KBM-7 (cell line): ENCODE measurements at regions not wholly inside any gene's neighbourhood (a gene's known extent, or its start where the extent isn't known, plus 50 kb on each side); places are given as distances from the start of the nearest gene placed in this dataset.
A peak's percentile ranks its signal among the peaks of the same experiment; 100 is the strongest.
"Not testable (repeated sequence)": the region's sequence is repeated elsewhere in the genome, so short reads cannot be mapped to it uniquely, and the experiment has no call there.

Experiments
- DNase-seq: peaks from one replicate; pipeline ENCODE4 v3.0.0-alpha.2; 2015
- in situ Hi-C: fragments of 300-500 bp; cut with MboI; formaldehyde crosslinking; loops from 2 replicates; pipeline ENCODE4 v1.14.3; 2020; ENCODE audit warnings: low sequenced_read_pairs, low pct_unique_long_range_greater_than_20kb, mixed read lengths

DNA sequence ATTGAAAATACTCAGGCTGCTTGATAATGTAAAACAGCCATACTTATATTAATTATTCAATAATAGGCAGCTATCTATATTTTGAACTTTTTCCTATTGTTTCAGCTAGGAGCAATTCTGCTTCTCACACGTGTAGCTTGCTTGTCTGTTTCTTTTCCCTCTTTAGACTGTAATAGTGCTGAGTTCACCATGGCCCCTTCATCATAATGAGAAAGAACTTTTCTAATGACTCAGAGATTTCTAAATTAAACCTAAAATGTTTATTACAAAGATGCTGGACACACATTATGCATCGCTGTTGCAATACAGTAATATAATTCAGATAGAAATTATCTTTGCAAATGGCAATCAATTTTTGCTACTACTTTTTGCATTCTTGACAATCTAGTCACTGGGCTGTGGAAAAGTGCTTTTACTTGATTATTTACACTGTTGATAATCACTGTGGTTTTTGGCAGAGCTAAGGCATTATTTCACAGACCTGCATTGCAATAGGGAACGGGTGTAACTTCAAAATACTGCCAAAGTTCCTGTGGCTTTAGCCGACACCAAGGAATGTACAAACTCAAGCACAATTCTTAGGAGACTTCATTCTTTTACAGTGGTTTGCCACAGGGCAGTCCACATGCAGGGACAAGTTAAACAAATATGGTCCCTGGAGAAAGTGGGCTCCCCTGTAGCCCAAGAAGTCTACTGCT is 281.0 kb upstream of the TBL1XR1 start:
- no peak for DNase-seq
- in situ Hi-C loops = no loop called here

- DNase-seq = no peak
- in situ Hi-C loops = no loop called here
These were observed 282.3 kb upstream of the TBL1XR1 start for GRCh38 chr3:177479630-177480029.

DNA sequence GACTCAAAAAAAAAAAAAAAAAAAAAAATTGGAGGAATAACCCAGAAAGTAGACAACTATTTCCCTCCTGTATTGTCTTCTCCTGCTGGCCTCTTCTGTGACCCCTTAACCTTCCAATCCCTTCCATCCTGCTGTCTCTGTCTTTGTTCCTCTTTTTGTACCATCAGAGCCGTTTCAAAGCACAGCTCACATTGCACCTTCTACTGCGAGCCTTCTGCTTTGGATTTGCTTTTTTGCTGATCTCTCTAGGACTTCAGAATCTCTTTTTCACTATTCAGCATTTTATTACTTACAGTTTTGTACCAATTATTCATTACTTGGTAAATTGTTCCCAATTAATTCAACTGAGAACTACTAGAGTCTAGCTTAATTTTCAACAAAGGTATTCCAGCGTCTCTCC is 284.0 kb upstream of the TBL1XR1 start:
- DNase-seq = peak; percentile 60

DNA sequence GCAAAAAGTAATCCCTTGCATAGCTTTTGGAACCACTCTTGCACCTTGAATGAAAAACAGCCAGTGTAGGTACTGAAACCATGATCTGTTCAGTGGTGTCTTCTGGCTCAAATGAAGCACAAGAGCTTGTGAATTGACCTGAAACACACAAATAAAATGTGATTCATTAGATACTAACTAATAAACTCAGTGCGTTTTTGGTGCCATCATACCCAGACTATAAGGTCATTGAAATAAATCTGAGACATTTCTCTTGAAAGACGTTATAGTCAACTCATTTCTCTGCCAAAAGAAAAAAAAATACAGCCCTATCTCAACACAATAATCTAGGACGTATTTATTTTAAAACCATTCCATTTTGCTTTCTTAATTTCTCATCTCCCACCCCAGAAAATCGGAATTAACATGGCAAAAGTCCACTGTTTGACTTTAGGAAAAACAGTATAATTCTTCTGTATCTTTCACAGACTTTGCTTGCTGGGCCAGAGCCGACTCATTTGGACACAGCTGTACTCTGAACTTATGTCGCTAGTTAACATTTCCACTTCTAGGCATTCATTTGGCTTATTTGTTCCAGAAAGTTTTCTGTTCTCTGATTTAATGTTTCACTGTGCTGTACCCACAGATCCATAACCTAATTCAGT is 284.9 kb upstream of the TBL1XR1 start:
- in situ Hi-C loops = no loop called here
- no peak for DNase-seq

More for the DNA sequence above, 284.0 kb upstream of the TBL1XR1 start:
- in situ Hi-C loops = no loop called here

DNA sequence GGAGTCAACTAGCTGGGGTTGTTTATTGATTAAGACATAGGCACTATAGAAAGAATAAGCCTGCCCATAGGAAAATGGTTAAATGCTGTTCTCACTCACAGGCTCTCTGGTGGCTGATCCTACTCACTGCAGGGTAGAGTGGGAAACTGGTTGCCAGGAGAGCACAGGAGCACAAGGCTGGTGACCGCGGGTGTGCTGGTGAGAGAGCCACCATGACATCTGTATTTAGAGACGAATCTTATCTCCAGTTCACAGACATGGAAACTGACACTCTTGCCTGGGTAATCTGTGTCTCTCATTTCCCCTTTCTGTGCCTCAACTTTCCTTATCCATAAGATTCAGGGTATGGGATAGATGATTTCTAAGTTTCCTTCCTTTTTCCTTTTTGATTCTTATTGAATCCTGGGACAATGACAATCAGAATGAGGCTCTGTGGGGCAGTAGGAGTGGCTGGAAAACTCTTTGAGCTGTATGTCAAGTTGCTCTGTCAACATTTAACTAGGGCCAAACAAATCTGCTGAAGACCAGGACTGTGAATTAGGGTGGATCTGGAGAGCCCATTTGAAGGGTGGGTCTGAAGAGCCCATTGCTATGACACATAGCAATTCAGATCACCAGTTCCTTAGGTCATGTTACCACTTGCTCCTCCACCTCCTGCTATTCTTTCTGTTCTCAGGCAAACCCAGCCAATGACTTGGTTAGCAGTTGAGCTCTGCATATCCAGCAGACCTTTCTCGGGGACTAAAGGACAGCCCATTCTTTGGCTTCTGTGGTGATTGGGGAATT is 286.1 kb upstream of the TBL1XR1 start:
- DNase-seq = peak; percentile 19
- in situ Hi-C loops = no loop called here

- no peak for DNase-seq
- in situ Hi-C loops = no loop called here
These were observed 286.9 kb upstream of the TBL1XR1 start for GRCh38 chr3:177484206-177484605.

DNA sequence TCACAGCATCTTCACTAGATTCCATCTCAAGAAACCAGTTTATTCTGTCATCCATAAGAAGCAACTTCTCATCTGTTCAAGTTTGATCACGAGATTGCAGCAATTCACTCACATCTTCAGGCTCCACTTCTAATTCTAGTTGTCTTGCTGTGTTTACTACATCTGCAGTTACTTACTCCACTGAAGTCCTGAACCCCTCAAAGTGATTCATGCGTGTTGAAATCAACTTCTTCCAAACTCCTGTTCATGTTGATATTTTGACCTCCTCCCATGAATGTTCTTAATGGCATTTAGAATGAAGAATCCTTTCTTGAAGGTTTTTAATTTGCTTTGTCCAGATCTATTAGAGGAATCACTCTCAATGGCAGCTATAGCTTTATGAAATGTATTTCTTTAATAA is 287.6 kb upstream of the TBL1XR1 start:
- no peak for DNase-seq
- in situ Hi-C loops = no loop called here

DNA sequence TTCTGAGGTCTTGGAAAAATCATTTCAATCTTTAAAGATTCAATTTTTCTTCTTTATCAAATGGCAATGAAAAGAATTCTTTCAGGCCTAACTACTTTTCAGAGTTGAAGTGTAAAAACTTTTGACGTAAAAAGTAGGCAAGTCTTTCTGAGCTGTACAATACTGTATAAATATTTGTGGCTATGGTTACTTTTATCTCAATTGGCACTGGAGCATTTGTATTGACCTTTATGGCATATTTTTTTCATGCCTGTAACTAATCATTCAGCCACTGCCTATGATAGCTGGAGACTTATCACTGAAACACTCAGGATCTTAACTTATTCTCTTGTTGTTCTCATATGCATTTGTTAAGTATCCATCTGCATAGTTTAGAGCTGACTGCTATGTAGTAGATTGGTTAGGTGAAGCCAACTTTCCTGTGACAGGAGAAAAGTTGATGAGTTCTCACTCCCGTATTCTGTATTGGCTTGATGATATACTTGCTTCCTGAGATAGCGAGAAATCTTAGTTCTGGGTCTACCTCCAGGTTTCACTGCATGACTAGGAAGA is 290.4 kb upstream of the TBL1XR1 start:
- in situ Hi-C loops = no loop called here
- no peak for DNase-seq

DNA sequence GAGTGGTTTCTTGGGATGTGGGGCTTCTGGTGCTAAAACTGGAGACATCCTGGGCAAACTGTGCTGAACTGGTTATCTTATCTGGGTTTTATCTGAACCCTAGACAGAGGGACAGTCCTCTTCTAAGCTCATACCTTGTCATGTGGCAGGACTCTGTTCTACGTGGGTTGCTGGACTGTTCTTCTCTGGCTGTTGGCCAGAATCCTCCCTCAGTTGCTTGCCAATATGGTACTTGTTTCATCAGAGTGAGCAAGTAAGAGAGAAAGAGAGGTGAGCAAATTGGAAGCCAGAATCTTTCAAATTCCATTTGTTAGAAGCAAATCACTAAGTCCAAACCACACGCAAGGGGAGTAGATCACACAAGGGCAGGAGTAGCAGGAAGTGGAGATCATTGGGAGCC is 291.5 kb upstream of the TBL1XR1 start:
- in situ Hi-C loops = no loop called here
- DNase-seq = no peak

DNA sequence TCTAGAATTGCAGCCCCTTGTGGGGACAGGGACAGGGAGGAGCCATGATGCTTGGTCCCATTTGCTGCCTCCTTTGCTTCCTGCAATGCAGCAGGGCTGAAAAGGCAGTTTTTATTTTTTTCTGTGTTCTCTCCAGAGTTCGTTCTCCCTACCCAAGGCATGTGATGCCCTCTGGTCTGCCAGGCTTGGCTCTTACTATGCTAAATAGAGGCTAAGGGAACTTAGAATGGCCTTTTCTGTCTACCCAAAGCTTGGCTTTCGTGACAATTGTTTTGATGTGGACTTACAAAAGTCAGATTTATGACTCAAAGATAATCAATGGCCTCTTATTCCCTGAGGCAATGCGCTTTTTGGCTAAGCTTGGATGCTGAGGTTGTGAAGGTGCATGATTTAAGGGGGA is 293.3 kb upstream of the TBL1XR1 start:
- no peak for DNase-seq
- in situ Hi-C loops = no loop called here

GRCh38 chr3:177491296-177492032 is 294.2 kb upstream of the TBL1XR1 start:
- in situ Hi-C loops = no loop called here
- no peak for DNase-seq

DNA sequence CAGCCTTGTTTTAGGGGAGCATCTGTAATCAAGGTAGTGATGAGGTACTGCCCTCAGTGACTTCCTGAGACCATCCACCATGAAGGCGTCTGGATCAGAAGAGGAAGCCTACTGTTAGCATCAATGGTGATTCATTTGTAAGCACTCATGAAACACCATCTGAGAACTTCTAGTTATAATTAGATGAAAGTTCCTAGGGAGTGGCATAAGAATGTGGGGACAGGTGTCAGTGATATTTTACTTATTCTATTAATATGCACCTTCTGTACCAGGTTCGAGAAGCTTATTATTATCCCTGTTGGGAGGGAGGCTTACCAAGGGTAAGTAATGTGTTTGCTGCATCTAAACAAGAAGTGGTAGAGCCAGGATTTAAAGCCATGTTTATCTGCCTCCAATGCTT is 295.8 kb upstream of the TBL1XR1 start:
- in situ Hi-C loops = no loop called here

DNA sequence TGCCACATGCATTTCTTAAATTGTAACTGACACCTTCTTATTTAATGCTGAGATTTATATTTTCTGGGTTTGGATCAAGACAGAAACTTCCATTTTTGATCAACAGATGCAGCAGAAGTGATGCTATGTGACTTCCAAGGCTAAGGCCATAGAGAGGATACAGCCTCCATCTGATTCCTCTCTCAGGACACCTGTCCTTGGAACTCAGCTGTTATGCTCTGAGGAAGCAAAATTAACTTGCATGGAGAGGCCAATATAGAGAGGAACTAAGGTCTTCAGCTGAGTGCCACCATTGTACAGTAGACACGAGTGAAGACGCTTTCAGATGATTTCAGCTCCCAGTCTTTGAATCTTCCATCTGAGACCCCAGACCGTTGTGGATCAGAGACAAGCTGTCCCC is 296.9 kb upstream of the TBL1XR1 start:
- no peak for DNase-seq
- in situ Hi-C loops = no loop called here

More for the DNA sequence above, 295.8 kb upstream of the TBL1XR1 start:
- no peak for DNase-seq

DNA sequence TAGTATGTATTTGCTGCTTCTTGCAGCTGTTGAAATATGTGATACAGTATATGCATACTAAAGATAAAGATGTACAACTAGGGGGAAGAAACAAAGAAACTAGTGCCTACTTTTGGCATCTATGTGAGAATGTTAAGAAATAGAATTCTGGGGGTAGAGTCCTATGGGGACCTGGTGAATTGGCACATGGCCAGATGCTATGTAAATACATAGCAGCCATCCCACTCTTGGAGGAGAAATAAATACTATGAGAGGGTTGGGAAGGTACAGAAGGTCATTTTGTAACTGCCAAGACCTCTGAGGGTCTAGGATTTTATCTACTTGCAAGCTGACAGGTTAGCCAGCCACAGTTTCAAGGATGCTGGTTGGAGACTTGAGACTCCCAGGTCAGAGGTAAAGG is 298.3 kb upstream of the TBL1XR1 start:
- in situ Hi-C loops = no loop called here
- DNase-seq = no peak

- in situ Hi-C loops = no loop called here
- no peak for DNase-seq
These were observed 301.0 kb upstream of the TBL1XR1 start for GRCh38 chr3:177498037-177498857.

- DNase-seq, in situ Hi-C loops: not testable (repeated sequence)
These were observed 301.8 kb upstream of the TBL1XR1 start for GRCh38 chr3:177499039-177499438.

GRCh38 chr3:177499779-177500423 is 302.6 kb upstream of the TBL1XR1 start:
- in situ Hi-C loops = no loop called here
- no peak for DNase-seq

DNA sequence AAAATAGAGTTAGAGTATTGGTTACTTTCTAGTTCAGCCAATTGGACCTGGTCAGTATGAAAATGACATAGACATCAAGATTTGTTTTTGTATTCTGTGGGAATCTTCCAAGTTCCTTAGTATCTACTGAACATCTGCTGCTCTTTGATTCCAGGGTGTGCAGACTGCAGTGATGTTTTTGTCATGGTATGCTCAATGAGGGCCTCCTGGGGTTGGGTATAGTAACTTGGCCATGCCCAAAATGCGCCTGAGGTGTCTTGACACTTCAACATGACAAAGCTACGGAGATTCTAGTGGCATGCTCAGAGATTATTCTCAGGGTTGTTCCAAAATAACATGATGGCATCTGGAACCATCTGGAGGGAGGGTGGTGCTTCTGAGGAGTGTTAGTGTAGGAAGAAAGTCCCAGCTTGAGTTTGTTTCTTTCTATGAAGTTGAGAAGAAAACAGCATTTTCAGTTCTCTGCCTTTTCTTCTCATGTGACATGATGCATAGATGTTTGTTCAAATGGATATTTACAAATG is 313.5 kb upstream of the TBL1XR1 start:
- in situ Hi-C loops = no loop called here
- DNase-seq = no peak
